Raji (cell line): ENCODE measurements at regions not wholly inside any gene's neighbourhood (a gene's known extent, or its start where the extent isn't known, plus 50 kb on each side); places are given as distances from the start of the nearest gene placed in this dataset.

Experiments used
- POLR2A ChIP-seq: IDR thresholded peaks from 2 replicates; pipeline ENCODE4 v1.6.1; 2011; ENCODE audit warnings: low read depth, low read length, control low read depth; ENCODE audit not compliant: insufficient read depth

GRCh38 chr9:120338340-120338739, 241.6 kb downstream of the CDK5RAP2 start:
- no peak for TF ChIP-seq POLR2A

- TF ChIP-seq POLR2A, result no peak
Observed at GRCh38 chr9:120337131-120337530, 242.8 kb downstream of the CDK5RAP2 start.

- no peak for TF ChIP-seq POLR2A
Observed at GRCh38 chr9:120336753-120337090, 243.2 kb downstream of the CDK5RAP2 start.

GRCh38 chr9:120336021-120336752, 243.8 kb downstream of the CDK5RAP2 start:
- TF ChIP-seq POLR2A, result no peak

GRCh38 chr9:120331913-120332312, 248.1 kb downstream of the CDK5RAP2 start:
- TF ChIP-seq POLR2A, result no peak

- TF ChIP-seq POLR2A, result no peak
Observed at GRCh38 chr9:120330031-120330430, 249.9 kb downstream of the CDK5RAP2 start.

- TF ChIP-seq POLR2A, result no peak
Observed at GRCh38 chr9:120327322-120327721, 252.6 kb downstream of the CDK5RAP2 start.

GRCh38 chr9:120326049-120326693, 253.8 kb downstream of the CDK5RAP2 start:
- no peak for TF ChIP-seq POLR2A

GRCh38 chr9:120324996-120325642, 254.8 kb downstream of the CDK5RAP2 start:
- no peak for TF ChIP-seq POLR2A

- no peak for TF ChIP-seq POLR2A
Observed at GRCh38 chr9:120324461-120324860, 255.5 kb downstream of the CDK5RAP2 start.

GRCh38 chr9:120323125-120323524, 256.8 kb downstream of the CDK5RAP2 start:
- no peak for TF ChIP-seq POLR2A

GRCh38 chr9:120319452-120319851, 260.5 kb downstream of the CDK5RAP2 start:
- no peak for TF ChIP-seq POLR2A

- no peak for TF ChIP-seq POLR2A
Observed at GRCh38 chr9:120315154-120315553, 264.8 kb downstream of the CDK5RAP2 start.

GRCh38 chr9:120312031-120312430, 267.9 kb downstream of the CDK5RAP2 start:
- no peak for TF ChIP-seq POLR2A

- no peak for TF ChIP-seq POLR2A
Observed at GRCh38 chr9:120310035-120310434, 269.9 kb downstream of the CDK5RAP2 start.

- no peak for TF ChIP-seq POLR2A
Observed at GRCh38 chr9:120308495-120308894, 271.5 kb downstream of the CDK5RAP2 start.
